ENCODE measurements at regions not wholly inside any gene's neighbourhood (a gene's known extent, or its start where the extent isn't known, plus 50 kb on each side); places are given as distances from the start of the nearest gene placed in this dataset.

- Histone ChIP-seq H3K9ac (ENCODE audit: low read length) (no peak overlapping the region), H3K27me3 (ENCODE audit: control insufficient read depth, insufficient read depth, low read length) (no peaks in the 10 kb centered on the region), H3K36me3 (ENCODE audit: control insufficient read depth, insufficient read depth, low read length) (no peaks in the 10 kb centered on the region), H3K4me3 (ENCODE audit: low read length) (no peak overlapping the region), H3K4me1 (ENCODE audit: control insufficient read depth, insufficient read depth, low read length) (peaks cover 15% of the 10 kb centered on the region), H3K27ac (ENCODE audit: low read depth, low read length) (no peak overlapping the region)
Observed at GRCh38 chr11:130629039-130629438, 180.6 kb downstream of the ADAMTS15 start.

DNA sequence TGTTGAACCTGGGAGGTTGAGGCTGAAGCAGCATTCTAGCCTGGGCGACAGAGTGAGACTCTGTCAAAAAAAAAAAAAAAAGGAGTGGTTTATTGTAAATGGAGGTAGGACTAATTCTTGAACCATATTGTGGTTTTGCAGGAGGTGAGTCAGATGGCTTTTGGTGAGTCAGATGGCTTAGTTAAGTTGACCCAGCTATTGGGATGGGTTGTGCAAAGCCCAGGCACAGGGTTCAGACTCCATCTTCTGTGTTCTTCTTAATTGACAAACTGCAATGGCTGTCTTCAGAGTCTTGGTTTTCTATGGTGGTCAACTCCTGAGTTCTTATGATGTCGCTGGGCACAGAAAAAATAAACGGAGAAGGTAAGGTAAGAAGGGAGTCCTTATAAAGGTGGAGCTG, 182.7 kb downstream of the ADAMTS15 start:
- H3K4me3 ChIP-seq (ENCODE audit: low read length), result no peak overlapping the region
- no peak overlapping the region for H3K27ac ChIP-seq (ENCODE audit: low read depth, low read length)
- H3K9ac ChIP-seq (ENCODE audit: low read length), result no peak overlapping the region
- no peaks in the 10 kb centered on the region for H3K27me3 ChIP-seq (ENCODE audit: control insufficient read depth, insufficient read depth, low read length)
- H3K4me1 ChIP-seq (ENCODE audit: control insufficient read depth, insufficient read depth, low read length), result no peaks in the 10 kb centered on the region
- no peaks in the 10 kb centered on the region for H3K36me3 ChIP-seq (ENCODE audit: control insufficient read depth, insufficient read depth, low read length)

DNA sequence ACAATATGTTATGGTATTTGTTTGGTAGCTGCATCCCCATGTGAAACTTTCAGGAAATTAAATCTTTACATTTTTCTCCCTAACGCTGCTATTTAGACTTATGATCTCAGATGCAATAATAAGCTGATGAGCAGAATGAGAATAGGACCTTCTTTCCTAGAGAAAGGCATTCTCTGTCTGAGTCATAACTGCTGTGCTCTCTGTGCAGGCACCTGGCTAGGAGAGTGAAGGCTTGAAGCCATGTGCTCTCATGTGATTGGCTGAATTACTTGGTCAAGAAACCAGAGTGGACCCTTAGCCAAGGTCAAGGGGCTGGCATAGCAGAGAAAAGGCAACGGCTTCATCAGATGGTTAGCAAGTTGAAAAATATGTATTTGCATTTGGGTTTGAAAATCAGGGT, 185.0 kb downstream of the ADAMTS15 start:
- H3K4me3 ChIP-seq (ENCODE audit: low read length), result no peak overlapping the region
- H3K4me1 ChIP-seq (ENCODE audit: control insufficient read depth, insufficient read depth, low read length), result peaks cover 2% of the 10 kb centered on the region
- no peak overlapping the region for H3K27ac ChIP-seq (ENCODE audit: low read depth, low read length)
- H3K36me3 ChIP-seq (ENCODE audit: control insufficient read depth, insufficient read depth, low read length), result no peaks in the 10 kb centered on the region
- H3K9ac ChIP-seq (ENCODE audit: low read length), result no peak overlapping the region
- no peaks in the 10 kb centered on the region for H3K27me3 ChIP-seq (ENCODE audit: control insufficient read depth, insufficient read depth, low read length)

DNA sequence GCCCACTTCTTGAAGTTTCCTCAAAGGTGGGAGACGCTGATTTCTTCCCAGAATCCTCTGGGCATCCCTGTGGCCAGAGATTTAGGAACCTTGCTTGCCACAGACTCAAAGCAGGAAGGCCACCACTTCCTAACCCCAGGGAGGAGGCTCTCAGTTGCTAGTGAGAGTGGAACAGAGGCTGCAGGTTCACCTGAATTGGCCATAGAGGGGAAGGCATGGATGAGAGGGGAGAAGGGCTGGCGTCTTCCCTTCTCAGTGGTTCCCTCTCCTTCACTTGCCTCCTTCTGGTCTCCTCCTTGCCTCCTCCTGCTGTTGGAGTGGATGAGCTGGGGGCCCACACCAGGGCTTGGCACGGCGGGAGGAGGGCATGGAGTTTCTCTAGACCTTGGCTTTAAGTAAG, 185.7 kb downstream of the ADAMTS15 start:
- Histone ChIP-seq H3K27ac (ENCODE audit: low read depth, low read length) (no peak overlapping the region), H3K27me3 (ENCODE audit: control insufficient read depth, insufficient read depth, low read length) (no peaks in the 10 kb centered on the region), H3K36me3 (ENCODE audit: control insufficient read depth, insufficient read depth, low read length) (no peaks in the 10 kb centered on the region), H3K4me1 (ENCODE audit: control insufficient read depth, insufficient read depth, low read length) (peaks cover 2% of the 10 kb centered on the region), H3K9ac (ENCODE audit: low read length) (no peak overlapping the region), H3K4me3 (ENCODE audit: low read length) (no peak overlapping the region)

DNA sequence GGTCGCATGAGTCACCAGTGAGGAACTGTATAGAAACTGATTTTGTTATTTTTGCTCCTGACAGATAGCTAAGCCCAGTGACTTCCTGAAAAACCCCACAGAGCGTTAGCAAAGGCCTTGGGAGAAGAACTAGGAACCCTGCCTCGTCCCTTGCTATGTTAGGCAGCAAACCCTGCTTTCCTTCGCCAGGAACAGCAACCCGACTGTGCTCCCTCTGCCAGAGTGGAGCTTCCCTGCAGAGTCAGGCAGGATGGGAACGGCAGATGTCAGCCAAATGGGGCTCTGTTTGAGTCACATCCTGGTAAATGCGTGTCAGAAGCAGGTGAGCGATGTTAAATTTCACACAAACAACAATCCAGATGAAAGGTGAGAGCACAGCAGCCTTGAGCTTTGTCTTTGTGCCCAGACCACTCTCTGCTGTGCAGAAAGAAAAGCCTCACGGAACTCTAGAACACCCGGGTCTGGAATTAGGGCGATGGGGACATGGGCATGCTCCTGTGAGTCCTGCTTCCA, 186.6 kb downstream of the ADAMTS15 start:
- no peaks in the 10 kb centered on the region for H3K36me3 ChIP-seq (ENCODE audit: control insufficient read depth, insufficient read depth, low read length)
- H3K27ac ChIP-seq (ENCODE audit: low read depth, low read length), result no peak overlapping the region
- H3K9ac ChIP-seq (ENCODE audit: low read length), result no peak overlapping the region
- peaks cover 2% of the 10 kb centered on the region for H3K4me1 ChIP-seq (ENCODE audit: control insufficient read depth, insufficient read depth, low read length)
- H3K4me3 ChIP-seq (ENCODE audit: low read length), result no peak overlapping the region
- H3K27me3 ChIP-seq (ENCODE audit: control insufficient read depth, insufficient read depth, low read length), result no peaks in the 10 kb centered on the region

- no peak overlapping the region for H3K9ac ChIP-seq (ENCODE audit: low read length)
- no peaks in the 10 kb centered on the region for H3K27me3 ChIP-seq (ENCODE audit: control insufficient read depth, insufficient read depth, low read length)
- H3K4me3 ChIP-seq (ENCODE audit: low read length), result no peak overlapping the region
- peaks cover 2% of the 10 kb centered on the region for H3K4me1 ChIP-seq (ENCODE audit: control insufficient read depth, insufficient read depth, low read length)
- no peaks in the 10 kb centered on the region for H3K36me3 ChIP-seq (ENCODE audit: control insufficient read depth, insufficient read depth, low read length)
- H3K27ac ChIP-seq (ENCODE audit: low read depth, low read length), result no peak overlapping the region
Observed at GRCh38 chr11:130635937-130636630, 187.6 kb downstream of the ADAMTS15 start.

- Histone ChIP-seq H3K4me3 (ENCODE audit: low read length) (no peak overlapping the region), H3K9ac (ENCODE audit: low read length) (no peak overlapping the region), H3K36me3 (ENCODE audit: control insufficient read depth, insufficient read depth, low read length) (no peaks in the 10 kb centered on the region), H3K27me3 (ENCODE audit: control insufficient read depth, insufficient read depth, low read length) (no peaks in the 10 kb centered on the region), H3K27ac (ENCODE audit: low read depth, low read length) (no peak overlapping the region), H3K4me1 (ENCODE audit: control insufficient read depth, insufficient read depth, low read length) (peaks cover 2% of the 10 kb centered on the region)
Observed at GRCh38 chr11:130636722-130637464, 188.4 kb downstream of the ADAMTS15 start.

DNA sequence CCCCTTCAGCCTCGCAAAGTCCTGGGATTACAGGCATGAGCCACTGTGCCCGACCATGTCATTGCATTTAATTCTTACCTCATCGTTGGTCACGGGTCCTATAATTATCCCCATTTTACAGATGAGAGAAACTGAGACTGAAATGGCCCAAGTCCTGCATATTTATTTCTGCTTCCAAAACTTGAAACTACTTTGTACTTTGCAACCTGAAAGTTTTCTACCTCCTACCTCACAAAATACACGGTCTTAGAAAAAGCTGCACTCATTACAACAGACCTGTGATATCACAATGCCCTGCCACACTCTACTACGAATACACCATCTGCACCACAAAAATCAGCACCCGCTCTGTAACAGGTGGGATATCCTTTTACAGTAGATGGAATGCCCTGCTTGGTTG, 189.1 kb downstream of the ADAMTS15 start:
- Histone ChIP-seq H3K4me3 (ENCODE audit: low read length) (no peak overlapping the region), H3K36me3 (ENCODE audit: control insufficient read depth, insufficient read depth, low read length) (no peaks in the 10 kb centered on the region), H3K27me3 (ENCODE audit: control insufficient read depth, insufficient read depth, low read length) (no peaks in the 10 kb centered on the region), H3K4me1 (ENCODE audit: control insufficient read depth, insufficient read depth, low read length) (peaks cover 2% of the 10 kb centered on the region), H3K27ac (ENCODE audit: low read depth, low read length) (no peak overlapping the region), H3K9ac (ENCODE audit: low read length) (no peak overlapping the region)

DNA sequence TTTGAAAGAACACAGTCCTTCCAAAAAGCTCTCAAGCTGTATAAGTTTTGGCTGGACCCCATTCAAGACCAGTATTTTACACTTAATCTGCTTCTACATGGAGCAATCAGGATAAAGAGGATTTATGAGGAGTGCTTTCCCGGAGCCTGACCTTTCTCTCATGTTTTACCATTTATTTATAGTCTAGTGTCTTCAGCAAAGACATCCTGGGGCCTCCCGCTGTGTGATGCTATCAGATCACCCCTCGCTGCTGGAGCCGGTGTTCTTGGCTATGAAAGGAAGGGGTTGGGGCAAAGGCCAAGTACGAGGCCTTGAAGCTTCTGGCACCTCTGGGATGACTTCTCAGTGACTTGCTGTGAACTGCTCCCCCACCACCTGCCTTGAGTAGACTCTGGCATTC, 189.6 kb downstream of the ADAMTS15 start:
- Histone ChIP-seq H3K36me3 (ENCODE audit: control insufficient read depth, insufficient read depth, low read length) (no peaks in the 10 kb centered on the region), H3K27me3 (ENCODE audit: control insufficient read depth, insufficient read depth, low read length) (no peaks in the 10 kb centered on the region), H3K4me1 (ENCODE audit: control insufficient read depth, insufficient read depth, low read length) (peaks cover 2% of the 10 kb centered on the region), H3K27ac (ENCODE audit: low read depth, low read length) (no peak overlapping the region), H3K4me3 (ENCODE audit: low read length) (no peak overlapping the region), H3K9ac (ENCODE audit: low read length) (no peak overlapping the region)

DNA sequence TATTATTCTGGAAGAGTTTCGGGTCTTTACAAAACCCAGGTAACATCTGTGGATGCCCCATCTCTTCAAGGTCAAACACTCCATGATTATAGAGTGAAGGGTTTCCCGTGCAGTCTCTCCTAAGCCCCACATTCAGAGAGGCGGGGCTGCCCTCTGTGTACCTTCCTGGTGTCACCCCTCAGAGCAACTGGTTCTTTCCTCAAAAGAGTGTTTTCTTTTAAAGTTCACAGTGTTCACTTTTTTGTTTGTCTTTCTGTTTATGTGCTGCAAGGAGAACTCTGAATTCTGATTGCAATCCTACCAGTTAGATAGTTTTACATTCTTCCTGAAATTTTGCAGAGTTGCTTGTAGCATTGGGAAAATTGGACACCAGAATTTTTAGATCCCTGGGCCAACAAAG, 190.2 kb downstream of the ADAMTS15 start:
- Histone ChIP-seq H3K9ac (ENCODE audit: low read length) (no peak overlapping the region), H3K27ac (ENCODE audit: low read depth, low read length) (no peak overlapping the region), H3K4me1 (ENCODE audit: control insufficient read depth, insufficient read depth, low read length) (peaks cover 2% of the 10 kb centered on the region), H3K4me3 (ENCODE audit: low read length) (no peak overlapping the region), H3K27me3 (ENCODE audit: control insufficient read depth, insufficient read depth, low read length) (no peaks in the 10 kb centered on the region), H3K36me3 (ENCODE audit: control insufficient read depth, insufficient read depth, low read length) (no peaks in the 10 kb centered on the region)

DNA sequence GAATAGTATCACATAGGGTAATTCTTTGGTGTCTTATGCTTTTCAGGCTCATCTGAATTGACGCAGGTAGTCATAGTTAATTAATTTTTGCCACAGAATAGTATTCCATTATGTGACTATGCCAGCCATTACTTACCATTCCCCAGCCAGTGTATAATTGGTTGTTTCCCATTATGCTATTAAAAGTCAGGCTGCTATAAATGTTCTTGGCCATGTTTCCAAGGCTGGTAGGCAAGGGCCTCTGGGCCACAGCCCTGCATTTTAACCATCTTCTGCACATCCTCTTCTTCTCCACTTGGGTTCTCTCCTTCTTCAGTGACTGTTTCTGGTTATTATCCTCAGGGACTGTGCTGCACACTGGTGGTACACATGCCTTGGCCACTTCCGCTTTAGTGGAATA, 190.9 kb downstream of the ADAMTS15 start:
- H3K9ac ChIP-seq (ENCODE audit: low read length), result no peak overlapping the region
- H3K27me3 ChIP-seq (ENCODE audit: control insufficient read depth, insufficient read depth, low read length), result no peaks in the 10 kb centered on the region
- no peaks in the 10 kb centered on the region for H3K36me3 ChIP-seq (ENCODE audit: control insufficient read depth, insufficient read depth, low read length)
- H3K27ac ChIP-seq (ENCODE audit: low read depth, low read length), result no peak overlapping the region
- peaks cover 2% of the 10 kb centered on the region for H3K4me1 ChIP-seq (ENCODE audit: control insufficient read depth, insufficient read depth, low read length)
- H3K4me3 ChIP-seq (ENCODE audit: low read length), result no peak overlapping the region

DNA sequence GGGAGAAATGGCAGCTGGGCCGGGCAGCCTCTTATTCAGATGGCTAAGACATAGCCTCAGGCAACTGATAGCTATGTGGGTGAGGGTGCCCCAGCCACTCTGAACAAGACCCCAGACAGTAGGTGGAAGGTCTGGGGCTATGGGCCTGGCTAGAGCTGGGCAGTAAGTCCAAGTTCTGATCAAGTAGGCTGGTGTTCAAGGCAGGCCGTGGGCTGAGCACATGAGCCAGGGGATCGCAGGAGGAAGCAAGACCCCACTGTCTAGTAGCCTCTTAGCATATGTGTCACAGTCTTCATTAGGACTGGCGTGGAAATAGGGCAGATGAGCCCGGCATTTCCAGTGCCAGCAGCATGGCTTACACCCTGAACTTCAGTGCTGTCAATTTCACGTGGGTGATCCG, 192.1 kb downstream of the ADAMTS15 start:
- no peak overlapping the region for H3K9ac ChIP-seq (ENCODE audit: low read length)

GRCh38 chr11:130641876-130642275, 193.4 kb downstream of the ADAMTS15 start:
- Histone ChIP-seq H3K27me3 (ENCODE audit: control insufficient read depth, insufficient read depth, low read length) (no peaks in the 10 kb centered on the region), H3K4me3 (ENCODE audit: low read length) (no peak overlapping the region), H3K4me1 (ENCODE audit: control insufficient read depth, insufficient read depth, low read length) (no peaks in the 10 kb centered on the region), H3K27ac (ENCODE audit: low read depth, low read length) (no peak overlapping the region), H3K36me3 (ENCODE audit: control insufficient read depth, insufficient read depth, low read length) (no peaks in the 10 kb centered on the region), H3K9ac (ENCODE audit: low read length) (no peak overlapping the region)

More for the DNA sequence above, 192.1 kb downstream of the ADAMTS15 start:
- Histone ChIP-seq H3K36me3 (ENCODE audit: control insufficient read depth, insufficient read depth, low read length) (no peaks in the 10 kb centered on the region), H3K27me3 (ENCODE audit: control insufficient read depth, insufficient read depth, low read length) (no peaks in the 10 kb centered on the region), H3K27ac (ENCODE audit: low read depth, low read length) (no peak overlapping the region), H3K4me1 (ENCODE audit: control insufficient read depth, insufficient read depth, low read length) (peaks cover 2% of the 10 kb centered on the region), H3K4me3 (ENCODE audit: low read length) (no peak overlapping the region)
